H1 (cell line): ENCODE measurements at regions not wholly inside any gene's neighbourhood (a gene's known extent, or its start where the extent isn't known, plus 50 kb on each side); places are given as distances from the start of the nearest gene placed in this dataset.

Experiments used
- CTCF ChIA-PET: fragments of 300-600 bp; sonication (Branson Sonifier 250); formaldehyde crosslinking; loops from one replicate; lab custom pipeline; 2021; ENCODE audit not compliant: partially characterized antibody; lab: Charles Lee
- POLR2A ChIA-PET: fragments of 300-600 bp; sonication (Branson Sonifier 250); formaldehyde crosslinking; loops from one replicate; lab custom pipeline; 2021; ENCODE audit warnings: inconsistent platforms; ENCODE audit not compliant: partially characterized antibody; lab: Charles Lee
- DNase-seq, 2 experiments: peaks; one replicate each; pipeline versions ENCODE4 v3.0.0 to v3.0.0-alpha.2; 2010 to 2022; ENCODE audit warnings: low spot score in 2 of 2, low read depth in 1 of 2, mixed read lengths in 1 of 2
- FAIRE-seq: peaks from 2 replicates; lab custom pipeline; 2011; peaks lifted over from hg19 to GRCh38; lab: Jason Lieb, UNC
- H2AFZ ChIP-seq: 2 replicates; pipeline ENCODE4 v1.8.1; 2012; ENCODE audit warnings: low read length, inconsistent platforms
- H2AK5ac ChIP-seq: 2 replicates; pipeline ENCODE4 v1.6.1; 2013; ENCODE audit warnings: low read depth, low read length
- H2BK120ac ChIP-seq: replicated peaks from 2 replicates; pipeline ENCODE3; 2013; ENCODE audit warnings: low read depth, low read length, inconsistent platforms
- H2BK12ac ChIP-seq: 2 replicates; pipeline ENCODE4 v1.6.1; 2013; ENCODE audit warnings: low read depth, low read length
- H2BK15ac ChIP-seq: 2 replicates; pipeline ENCODE4 v1.6.1; 2013; ENCODE audit warnings: low read length
- H2BK20ac ChIP-seq: 2 replicates; pipeline ENCODE4 v1.6.1; 2013; ENCODE audit warnings: low read length
- H2BK5ac ChIP-seq: 2 replicates; pipeline ENCODE4 v1.6.1; 2013; ENCODE audit warnings: low read depth, low read length
- H3K14ac ChIP-seq: 2 replicates; pipeline ENCODE4 v1.6.1; 2013; ENCODE audit warnings: inconsistent platforms; ENCODE audit not compliant: insufficient read length
- H3K18ac ChIP-seq: 2 replicates; pipeline ENCODE4 v1.6.1; 2013; ENCODE audit warnings: low read length; ENCODE audit errors: extremely low read depth
- H3K23ac ChIP-seq: 2 replicates; pipeline ENCODE4 v1.6.1; 2013; ENCODE audit warnings: inconsistent platforms; ENCODE audit not compliant: insufficient read length
- H3K23me2 ChIP-seq: 2 replicates; pipeline ENCODE4 v1.6.1; 2013; ENCODE audit warnings: low read depth, low read length
- H3K27ac ChIP-seq: 2 replicates; pipeline ENCODE4 v1.6.1; 2011; ENCODE audit warnings: low read depth, low read length, inconsistent platforms
- H3K27me3 ChIP-seq, 4 experiments: replicated peaks in 1 of 4; 1 replicate in 1 of 4; 2 replicates in 3 of 4; pipeline versions ENCODE4 v1.6.1 to v1.8.1; 2011 to 2013; ENCODE audit warnings: low read length in 3 of 4, mild to moderate bottlenecking in 3 of 4, inconsistent platforms in 2 of 4, mixed read lengths in 2 of 4, moderate library complexity in 1 of 4; ENCODE audit not compliant: control insufficient read depth in 3 of 4, insufficient read depth in 3 of 4; ENCODE audit errors: extremely low read depth in 1 of 4
- H3K36me3 ChIP-seq, 4 experiments: 2 replicates each; pipeline versions ENCODE4 v1.6.1 to v1.8.1; 2011 to 2013; ENCODE audit warnings: mild to moderate bottlenecking in 4 of 4, low read length in 3 of 4, moderate library complexity in 2 of 4, control low read depth in 1 of 4, inconsistent platforms in 1 of 4; ENCODE audit not compliant: insufficient read depth in 4 of 4, control insufficient read depth in 2 of 4
- H3K4ac ChIP-seq: replicated peaks from 2 replicates; pipeline ENCODE3; 2013; ENCODE audit warnings: low read length, low read depth, mixed read lengths, inconsistent platforms; ENCODE audit not compliant: insufficient read length
- H3K4me1 ChIP-seq, 4 experiments: replicated peaks in 1 of 4; 1 replicate in 1 of 4; 2 replicates in 3 of 4; pipeline versions ENCODE4 v1.6.1 to v1.8.1; 2011 to 2013; ENCODE audit warnings: low read length in 3 of 4, inconsistent platforms in 2 of 4, mixed read lengths in 1 of 4; ENCODE audit not compliant: insufficient read depth in 4 of 4, control insufficient read depth in 3 of 4
- H3K4me2 ChIP-seq, 2 experiments: 2 replicates each; pipeline versions ENCODE4 v1.6.1 to v1.8.1; 2011 to 2013; ENCODE audit warnings: low read depth in 2 of 2, low read length in 2 of 2, control low read depth in 1 of 2, inconsistent platforms in 1 of 2, mild to moderate bottlenecking in 1 of 2; ENCODE audit not compliant: insufficient read depth in 1 of 2
- H3K4me3 ChIP-seq, 4 experiments: fragments of 200-600, 300-600 bp in 1 of 4; sonication (generic), shearing (Covaris generic), sonication (Bioruptor Twin) in 1 of 4; 2 replicates each; pipeline versions ENCODE4 v1.5.1 to v1.8.1; 2011 to 2016; ENCODE audit warnings: low read length in 4 of 4, low read depth in 3 of 4, control low read depth in 2 of 4, inconsistent platforms in 2 of 4, mild to moderate bottlenecking in 2 of 4, mixed read lengths in 1 of 4, moderate library complexity in 1 of 4; ENCODE audit not compliant: insufficient read depth in 2 of 4; ENCODE audit errors: extremely low read depth in 1 of 4
- H3K56ac ChIP-seq: replicated peaks from 2 replicates; pipeline ENCODE3; 2013; ENCODE audit warnings: low read depth, mild to moderate bottlenecking, mixed read lengths, low read length, inconsistent platforms; ENCODE audit not compliant: insufficient read length
- H3K79me1 ChIP-seq: 2 replicates; pipeline ENCODE4 v1.6.1; 2013; ENCODE audit warnings: low read depth, low read length, control low read depth
- H3K79me2 ChIP-seq, 2 experiments: 2 replicates each; pipeline versions ENCODE4 v1.6.1 to v1.8.1; 2012 to 2013; ENCODE audit warnings: low read length in 2 of 2, mild to moderate bottlenecking in 2 of 2, inconsistent platforms in 1 of 2; ENCODE audit not compliant: insufficient read depth in 2 of 2, control insufficient read depth in 1 of 2
- H3K9ac ChIP-seq, 4 experiments: replicated peaks in 1 of 4; 1 replicate in 1 of 4; 2 replicates in 3 of 4; pipeline versions ENCODE4 v1.6.1 to v1.8.1; 2011 to 2013; ENCODE audit warnings: low read depth in 3 of 4, low read length in 3 of 4, control low read depth in 2 of 4, mild to moderate bottlenecking in 2 of 4, moderate library complexity in 2 of 4, inconsistent platforms in 1 of 4; ENCODE audit errors: extremely low read depth in 1 of 4
- H3K9me3 ChIP-seq, 2 experiments: 2 replicates each; pipeline versions ENCODE4 v1.6.1 to v1.8.1; 2012 to 2013; ENCODE audit warnings: mild to moderate bottlenecking in 2 of 2, moderate library complexity in 2 of 2, control low read depth in 1 of 2, inconsistent platforms in 1 of 2, low read depth in 1 of 2, low read length in 1 of 2, mixed read lengths in 1 of 2; ENCODE audit not compliant: insufficient read depth in 2 of 2
- H4K20me1 ChIP-seq, 2 experiments: replicated peaks in 1 of 2; 2 replicates each; pipeline versions ENCODE3 to v1.8.1; 2011 to 2013; ENCODE audit warnings: inconsistent platforms in 2 of 2, low read length in 2 of 2, mild to moderate bottlenecking in 1 of 2; ENCODE audit not compliant: insufficient read depth in 2 of 2, control insufficient read depth in 1 of 2
- H4K5ac ChIP-seq: 2 replicates; pipeline ENCODE4 v1.6.1; 2013; ENCODE audit warnings: low read length, low read depth, mixed read lengths, inconsistent platforms; ENCODE audit not compliant: insufficient read length
- H4K8ac ChIP-seq: 2 replicates; pipeline ENCODE4 v1.8.0; 2013; ENCODE audit warnings: mild to moderate bottlenecking, moderate library complexity, low read length, inconsistent platforms; ENCODE audit not compliant: insufficient read depth; ENCODE audit errors: extremely low read depth
- H4K91ac ChIP-seq: replicated peaks from 2 replicates; pipeline ENCODE3; 2013; ENCODE audit warnings: low read length, mixed read lengths, inconsistent platforms; ENCODE audit not compliant: insufficient read length
- ASH2L ChIP-seq: fragments of 200-600, 300-600 bp; sonication (generic); IDR thresholded peaks from one replicate; pipeline ENCODE4 v1.7.1; 2017; ENCODE audit warnings: low read length
- BACH1 ChIP-seq: IDR thresholded peaks from 2 replicates; pipeline ENCODE4 v1.6.1; 2012; ENCODE audit warnings: low read length, improper control_type of control experiment
- BRCA1 ChIP-seq: IDR thresholded peaks from 2 replicates; pipeline ENCODE4 v1.6.1; 2012; ENCODE audit warnings: low read depth, low read length, improper control_type of control experiment
- CBX8 ChIP-seq: fragments of 300-800, 300-1000 bp; sonication (generic); IDR thresholded peaks from 2 replicates; pipeline ENCODE4 v1.7.1; 2016; ENCODE audit warnings: low read depth, low read length, borderline replicate concordance
- CHD1 ChIP-seq: IDR thresholded peaks from 2 replicates; pipeline ENCODE4 v1.6.1; 2012; ENCODE audit warnings: low read depth, low read length, improper control_type of control experiment
- CTCF ChIP-seq, 3 experiments: IDR thresholded peaks; 1 replicate in 2 of 3; 2 replicates in 1 of 3; pipeline versions ENCODE4 v1.5.1 to v1.6.1; 2011; ENCODE audit warnings: low read length in 3 of 3, mild to moderate bottlenecking in 3 of 3, inconsistent platforms in 2 of 3, low read depth in 1 of 3, moderate library complexity in 1 of 3; ENCODE audit not compliant: insufficient read depth in 1 of 3; ENCODE audit errors: control extremely low read depth in 1 of 3
- EZH2 ChIP-seq: fragments of 200-600 bp; sonication (generic); IDR thresholded peaks from 2 replicates; pipeline ENCODE4 v1.7.1; 2012; ENCODE audit warnings: low read depth, mild to moderate bottlenecking, moderate library complexity, low read length, inconsistent platforms; ENCODE audit not compliant: severe bottlenecking
- POLR2AphosphoS5 ChIP-seq: IDR thresholded peaks from 2 replicates; pipeline ENCODE4 v1.6.1; 2011; ENCODE audit warnings: low read depth, low read length
- RXRA ChIP-seq: IDR thresholded peaks from 2 replicates; pipeline ENCODE4 v1.6.1; 2011; ENCODE audit warnings: low read depth, mild to moderate bottlenecking, low read length, moderate library complexity; ENCODE audit not compliant: insufficient read depth
- SAP30 ChIP-seq: fragments of 300-600 bp; sonication (generic); IDR thresholded peaks from 2 replicates; pipeline ENCODE4 v1.7.1; 2012; ENCODE audit warnings: low read length, moderate library complexity, mild to moderate bottlenecking, inconsistent platforms; ENCODE audit not compliant: insufficient read depth, insufficient replicate concordance
- SIX5 ChIP-seq: IDR thresholded peaks from 2 replicates; pipeline ENCODE4 v1.6.1; 2011; ENCODE audit warnings: mild to moderate bottlenecking, low read depth, low read length
- YY1 ChIP-seq: IDR thresholded peaks from 2 replicates; pipeline ENCODE4 v1.6.1; 2011; ENCODE audit warnings: low read depth, mild to moderate bottlenecking, low read length
- WGBS, 2 experiments: shearing (Covaris generic) in 1 of 2; methylation state at CpG; one replicate each; pipeline versions ENCODE4 v1.1.6 to v1.1.7; 2013 to 2015; ENCODE audit warnings: low lambda C conversion rate in 2 of 2, mixed read lengths in 2 of 2, inconsistent platforms in 1 of 2, low coverage in 1 of 2, missing lambda C conversion rate in 1 of 2; ENCODE audit not compliant: insufficient replicate concordance in 2 of 2, insufficient coverage in 1 of 2, insufficient read length in 1 of 2; ENCODE audit errors: extremely low coverage in 1 of 2, missing lambda C conversion rate in 1 of 2; 5-methylcytosine and 5-hydroxymethylcytosine counted together
- TF ChIP-seq, protein P1 (sequence below): IDR thresholded peaks from 2 replicates; pipeline ENCODE4 v1.6.1; 2012; ENCODE audit warnings: inconsistent platforms

- Histone ChIP-seq H3K18ac (no peak overlapping the region), H2AK5ac (no peak overlapping the region), H3K4ac (no peak overlapping the region), H2AFZ (no peak overlapping the region), H3K23me2 (no peaks in the 10 kb centered on the region), H3K27me3 (no peaks in the 10 kb centered on the region), H4K20me1 (no peaks in the 10 kb centered on the region), H3K4me1 (no peaks in the 10 kb centered on the region), H3K4me3 (no peak overlapping the region), H2BK5ac (no peak overlapping the region), H3K79me1 (no peaks in the 10 kb centered on the region), H3K27ac (no peak overlapping the region), H3K4me2 (no peak overlapping the region), H2BK20ac (no peak overlapping the region), H4K91ac (no peak overlapping the region), H3K9ac (no peak overlapping the region), H3K36me3 (no peaks in the 10 kb centered on the region), H2BK12ac (no peak overlapping the region), H3K23ac (no peak overlapping the region), H3K56ac (no peak overlapping the region), H4K5ac (no peak overlapping the region), H2BK15ac (no peak overlapping the region), H3K14ac (no peak overlapping the region), H4K8ac (no peak overlapping the region), H3K9me3 (no peaks in the 10 kb centered on the region), H3K79me2 (no peaks in the 10 kb centered on the region), H2BK120ac (no peak overlapping the region)
- CTCF ChIA-PET = no interaction called here
- FAIRE-seq = no peak
- POLR2A ChIA-PET = no interaction called here
- 96% methylated on average over 2 of the region's 2 CpGs; no CpG with 5 or more reads in 1 of the 2 experiments for WGBS, 2 experiments
- DNase-seq = no peak
- TF ChIP-seq POLR2AphosphoS5 (no peak), BACH1 (no peak), YY1 (no peak), CBX8 (no peak), EZH2 (no peak), RXRA (no peak), BRCA1 (no peak), SAP30 (no peak), CTCF (IDR thresholded peaks at IDR 0.05; ENCODE audit: control extremely low read depth in 1 of 3, insufficient read depth in 1 of 3, low read depth in 1 of 3, low read length in 3 of 3) (no peak), ASH2L (no peak), SIX5 (no peak), CHD1 (no peak)
- TF ChIP-seq, protein P1, sequence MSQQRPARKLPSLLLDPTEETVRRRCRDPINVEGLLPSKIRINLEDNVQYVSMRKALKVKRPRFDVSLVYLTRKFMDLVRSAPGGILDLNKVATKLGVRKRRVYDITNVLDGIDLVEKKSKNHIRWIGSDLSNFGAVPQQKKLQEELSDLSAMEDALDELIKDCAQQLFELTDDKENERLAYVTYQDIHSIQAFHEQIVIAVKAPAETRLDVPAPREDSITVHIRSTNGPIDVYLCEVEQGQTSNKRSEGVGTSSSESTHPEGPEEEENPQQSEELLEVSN = no peak
Observed at GRCh38 chrX:128901018-128901417, 622.3 kb downstream of the SMARCA1 start.
